SJSA1 (cell line): ENCODE measurements at regions not wholly inside any gene's neighbourhood (a gene's known extent, or its start where the extent isn't known, plus 50 kb on each side); places are given as distances from the start of the nearest gene placed in this dataset.

Source experiments
- DNase-seq, 2 experiments: peaks; one replicate each; pipeline ENCODE4 v3.0.0-alpha.2; 2015 to 2020; ENCODE audit warnings: low spot score in 2 of 2, low read depth in 1 of 2
- H3K27ac ChIP-seq: fragments of 250-450 bp; sonication (Bioruptor Pico); 2 replicates; pipeline ENCODE4 v1.5.1; 2020; ENCODE audit warnings: mild to moderate bottlenecking, moderate library complexity
- H3K27me3 ChIP-seq: fragments of 250-450 bp; sonication (Bioruptor Pico); replicated peaks from 2 replicates; pipeline ENCODE4 v1.5.1; 2020; ENCODE audit warnings: mild to moderate bottlenecking, moderate library complexity
- H3K36me3 ChIP-seq: fragments of 250-450 bp; sonication (Bioruptor Pico); 2 replicates; pipeline ENCODE4 v1.5.1; 2020; ENCODE audit warnings: mild to moderate bottlenecking
- H3K4me1 ChIP-seq: fragments of 250-450 bp; sonication (Bioruptor Pico); replicated peaks from 2 replicates; pipeline ENCODE4 v1.6.1; 2021; ENCODE audit warnings: mild to moderate bottlenecking
- H3K4me3 ChIP-seq: fragments of 250-450 bp; sonication (Bioruptor Pico); 2 replicates; pipeline ENCODE4 v1.5.1; 2020; ENCODE audit warnings: mild to moderate bottlenecking
- H3K9me3 ChIP-seq: fragments of 250-450 bp; sonication (Bioruptor Pico); replicated peaks from 2 replicates; pipeline ENCODE4 v1.5.1; 2020; ENCODE audit warnings: mild to moderate bottlenecking

GRCh38 chr2:222100704-222101699 is 197.8 kb downstream of the PAX3 start:
- no peak overlapping the region for H3K27ac ChIP-seq
- H3K9me3 ChIP-seq: no peaks in the 10 kb centered on the region
- no peaks in the 10 kb centered on the region for H3K27me3 ChIP-seq

GRCh38 chr2:222088561-222088960 is 210.2 kb downstream of the PAX3 start:
- no peak overlapping the region for H3K4me3 ChIP-seq
- H3K36me3 ChIP-seq: no peaks in the 10 kb centered on the region
- H3K9me3 ChIP-seq: no peaks in the 10 kb centered on the region
- peaks cover 9% of the 10 kb centered on the region for H3K4me1 ChIP-seq
- no peak for DNase-seq
- H3K27ac ChIP-seq: no peak overlapping the region
- H3K27me3 ChIP-seq: no peaks in the 10 kb centered on the region

More at GRCh38 chr2:222100704-222101699, 197.8 kb downstream of the PAX3 start:
- Histone ChIP-seq H3K4me1 (peaks cover 15% of the 10 kb centered on the region), H3K36me3 (no peaks in the 10 kb centered on the region), H3K4me3 (no peak overlapping the region)
- DNase-seq: no peak

- DNase-seq: no peak
- H3K27me3 ChIP-seq: no peaks in the 10 kb centered on the region
- no peak overlapping the region for H3K27ac ChIP-seq
- no peaks in the 10 kb centered on the region for H3K36me3 ChIP-seq
- no peaks in the 10 kb centered on the region for H3K9me3 ChIP-seq
- H3K4me3 ChIP-seq: no peak overlapping the region
- peaks cover 9% of the 10 kb centered on the region for H3K4me1 ChIP-seq
Measured at GRCh38 chr2:222087998-222088397, 210.8 kb downstream of the PAX3 start.

GRCh38 chr2:222082201-222082600 is 216.6 kb downstream of the PAX3 start:
- no peak overlapping the region for H3K4me3 ChIP-seq
- no peak overlapping the region for H3K27ac ChIP-seq
- no peak for DNase-seq
- H3K36me3 ChIP-seq: no peaks in the 10 kb centered on the region
- H3K9me3 ChIP-seq: no peaks in the 10 kb centered on the region
- no peaks in the 10 kb centered on the region for H3K4me1 ChIP-seq
- H3K27me3 ChIP-seq: peaks cover 16% of the 10 kb centered on the region

- DNase-seq: no peak
- no peak overlapping the region for H3K27ac ChIP-seq
- H3K9me3 ChIP-seq: no peaks in the 10 kb centered on the region
- H3K27me3 ChIP-seq: peaks cover 16% of the 10 kb centered on the region
- peaks cover 4% of the 10 kb centered on the region for H3K4me1 ChIP-seq
- H3K4me3 ChIP-seq: no peak overlapping the region
- H3K36me3 ChIP-seq: no peaks in the 10 kb centered on the region
Measured at GRCh38 chr2:222080141-222080540, 218.7 kb downstream of the PAX3 start.

- Histone ChIP-seq H3K9me3 (no peaks in the 10 kb centered on the region), H3K4me3 (no peak overlapping the region), H3K27ac (no peak overlapping the region), H3K27me3 (peaks cover 16% of the 10 kb centered on the region), H3K36me3 (no peaks in the 10 kb centered on the region), H3K4me1 (peaks cover 15% of the 10 kb centered on the region)
- no peak for DNase-seq
Measured at GRCh38 chr2:222076973-222077690, 221.7 kb downstream of the PAX3 start.

GRCh38 chr2:222074674-222075073 is 224.1 kb downstream of the PAX3 start:
- peak overlapping the region; percentile 42 for H3K27ac ChIP-seq
- no peaks in the 10 kb centered on the region for H3K36me3 ChIP-seq
- H3K27me3 ChIP-seq: peaks cover 3% of the 10 kb centered on the region; the same call in 1 of the 2 replicates
- no peak overlapping the region for H3K4me3 ChIP-seq
- peaks cover 15% of the 10 kb centered on the region for H3K4me1 ChIP-seq
- DNase-seq: peak in 1 of 2 experiments; percentile 65
- H3K9me3 ChIP-seq: no peaks in the 10 kb centered on the region

GRCh38 chr2:222071911-222072310 is 226.9 kb downstream of the PAX3 start:
- Histone ChIP-seq H3K36me3 (no peaks in the 10 kb centered on the region), H3K9me3 (no peaks in the 10 kb centered on the region; the same call in 1 of the 2 replicates), H3K4me3 (no peak overlapping the region), H3K27me3 (no peaks in the 10 kb centered on the region), H3K4me1 (peaks cover 15% of the 10 kb centered on the region), H3K27ac (no peak overlapping the region)
- no peak for DNase-seq

GRCh38 chr2:222064286-222064685 is 234.5 kb downstream of the PAX3 start:
- H3K4me3 ChIP-seq: no peak overlapping the region
- H3K9me3 ChIP-seq: no peaks in the 10 kb centered on the region; the same call in 1 of the 2 replicates
- H3K36me3 ChIP-seq: no peaks in the 10 kb centered on the region
- no peak for DNase-seq
- H3K27ac ChIP-seq: no peak overlapping the region
- no peaks in the 10 kb centered on the region for H3K4me1 ChIP-seq
- no peaks in the 10 kb centered on the region for H3K27me3 ChIP-seq

GRCh38 chr2:222058819-222059445 is 239.9 kb downstream of the PAX3 start:
- no peak for DNase-seq
- Histone ChIP-seq H3K4me3 (no peak overlapping the region), H3K36me3 (no peaks in the 10 kb centered on the region), H3K9me3 (no peaks in the 10 kb centered on the region), H3K4me1 (no peaks in the 10 kb centered on the region), H3K27ac (no peak overlapping the region), H3K27me3 (peaks cover 7% of the 10 kb centered on the region; the same call in 1 of the 2 replicates)

- Histone ChIP-seq H3K36me3 (no peaks in the 10 kb centered on the region), H3K4me3 (no peak overlapping the region), H3K4me1 (no peaks in the 10 kb centered on the region), H3K9me3 (no peaks in the 10 kb centered on the region), H3K27me3 (peaks cover 11% of the 10 kb centered on the region), H3K27ac (no peak overlapping the region)
- peak in 1 of 2 experiments; percentile 30 for DNase-seq
Measured at GRCh38 chr2:222057347-222058073, 241.3 kb downstream of the PAX3 start.

- Histone ChIP-seq H3K27ac (no peak overlapping the region), H3K9me3 (no peaks in the 10 kb centered on the region), H3K27me3 (peaks cover 11% of the 10 kb centered on the region), H3K4me1 (no peaks in the 10 kb centered on the region), H3K4me3 (no peak overlapping the region), H3K36me3 (no peaks in the 10 kb centered on the region)
- no peak for DNase-seq
Measured at GRCh38 chr2:222055328-222055727, 243.5 kb downstream of the PAX3 start.

GRCh38 chr2:222054813-222055212 is 244.0 kb downstream of the PAX3 start:
- Histone ChIP-seq H3K9me3 (no peaks in the 10 kb centered on the region), H3K27me3 (peaks cover 11% of the 10 kb centered on the region), H3K4me3 (no peak overlapping the region), H3K27ac (no peak overlapping the region), H3K4me1 (no peaks in the 10 kb centered on the region), H3K36me3 (no peaks in the 10 kb centered on the region)
- no peak for DNase-seq
